ENCODE measurements at regions not wholly inside any gene's neighbourhood (a gene's known extent, or its start where the extent isn't known, plus 50 kb on each side); places are given as distances from the start of the nearest gene placed in this dataset.
"Not testable (repeated sequence)": the region's sequence is repeated elsewhere in the genome, so short reads cannot be mapped to it uniquely, and the experiment has no call there.

- DNase-seq = no peak
Measured at GRCh38 chr14:97773598-97773997, 976.4 kb downstream of the VRK1 start.

- no peak for DNase-seq
Measured at GRCh38 chr14:97776890-97777558, 979.8 kb downstream of the VRK1 start.

GRCh38 chr14:97777622-97778355, 980.6 kb downstream of the VRK1 start:
- DNase-seq = no peak

GRCh38 chr14:97779140-97779539, 982.0 kb downstream of the VRK1 start:
- DNase-seq = no peak

- DNase-seq = no peak
Measured at GRCh38 chr14:97780804-97781203, 983.6 kb downstream of the VRK1 start.

- DNase-seq = no peak
Measured at GRCh38 chr14:97781961-97782360, 984.8 kb downstream of the VRK1 start.

- DNase-seq = no peak
Measured at GRCh38 chr14:97782871-97783414, 985.8 kb downstream of the VRK1 start.

- DNase-seq = no peak
Measured at GRCh38 chr14:97785495-97785894, 988.3 kb downstream of the VRK1 start.

GRCh38 chr14:97788364-97788763, 991.2 kb downstream of the VRK1 start:
- DNase-seq = no peak

- no peak for DNase-seq
Measured at GRCh38 chr14:97788846-97789526, 991.8 kb downstream of the VRK1 start.

- DNase-seq = no peak
Measured at GRCh38 chr14:97791072-97791471, 993.9 kb downstream of the VRK1 start.

GRCh38 chr14:97791906-97792305, 994.7 kb downstream of the VRK1 start:
- no peak for DNase-seq

GRCh38 chr14:97796511-97796910, 999.3 kb downstream of the VRK1 start:
- no peak for DNase-seq

GRCh38 chr14:97798176-97798575, 1001.0 kb downstream of the VRK1 start:
- DNase-seq = no peak

- DNase-seq = no peak
Measured at GRCh38 chr14:97802430-97803373, 1005.5 kb downstream of the VRK1 start.

- DNase-seq = no peak
Measured at GRCh38 chr14:97804056-97804455, 1006.9 kb downstream of the VRK1 start.

- no peak for DNase-seq
Measured at GRCh38 chr14:97806891-97807290, 1009.7 kb downstream of the VRK1 start.

GRCh38 chr14:97808541-97808940, 1011.4 kb downstream of the VRK1 start:
- DNase-seq = not testable (repeated sequence)

- no peak for DNase-seq
Measured at GRCh38 chr14:97813556-97813955, 1016.4 kb downstream of the VRK1 start.

- no peak for DNase-seq
Measured at GRCh38 chr14:97820781-97821180, 1023.6 kb downstream of the VRK1 start.

GRCh38 chr14:97824218-97824617, 1027.0 kb downstream of the VRK1 start:
- no peak for DNase-seq

GRCh38 chr14:97827746-97828145, 1030.6 kb downstream of the VRK1 start:
- DNase-seq = no peak

- DNase-seq = no peak
Measured at GRCh38 chr14:97832776-97833175, 1035.6 kb downstream of the VRK1 start.

All from NCI-H2227 treated with DMSO at 0.1 percent for 48 hours (cell line).